ENCODE measurements at regions not wholly inside any gene's neighbourhood (a gene's known extent, or its start where the extent isn't known, plus 50 kb on each side); places are given as distances from the start of the nearest gene placed in this dataset.
"Not testable (repeated sequence)": the region's sequence is repeated elsewhere in the genome, so short reads cannot be mapped to it uniquely, and the experiment has no call there.

DNA sequence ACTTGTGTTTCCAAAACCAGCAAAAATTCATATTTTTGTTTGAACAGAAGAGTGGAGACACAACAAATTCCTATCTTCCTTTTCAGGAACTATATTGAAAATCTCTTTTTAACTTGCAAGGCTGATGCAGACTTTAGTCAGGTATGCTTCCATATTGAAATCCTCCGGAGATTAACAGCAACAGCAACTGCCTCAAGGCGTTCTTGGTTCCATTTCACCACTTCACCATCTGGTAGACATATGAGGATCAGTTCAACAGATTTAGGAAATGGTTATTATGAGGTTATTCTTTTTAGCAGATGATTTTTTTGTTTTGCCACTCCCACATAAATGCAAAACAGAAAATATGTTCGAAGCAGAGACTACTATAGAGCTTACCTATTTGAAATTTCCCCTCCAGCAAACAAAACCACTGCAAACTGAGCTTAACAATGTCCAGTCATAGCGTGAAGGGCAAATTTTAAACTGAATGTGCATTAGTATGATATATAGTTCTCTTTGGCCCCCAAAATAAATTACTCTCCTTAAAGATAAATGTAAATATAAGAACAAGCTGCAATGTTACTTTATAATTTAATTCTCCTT, 520.5 kb upstream of the ADGRB3 start:
- no peak for DNase-seq (ENCODE audit: extremely low spot score, unreplicated experiment)
- H3K4me1 Mint-ChIP-seq (ENCODE audit: unreplicated experiment): no peaks in the 10 kb centered on the region
- H3K4me3 Mint-ChIP-seq: no peak overlapping the region
- TF ChIP-seq, protein P1, sequence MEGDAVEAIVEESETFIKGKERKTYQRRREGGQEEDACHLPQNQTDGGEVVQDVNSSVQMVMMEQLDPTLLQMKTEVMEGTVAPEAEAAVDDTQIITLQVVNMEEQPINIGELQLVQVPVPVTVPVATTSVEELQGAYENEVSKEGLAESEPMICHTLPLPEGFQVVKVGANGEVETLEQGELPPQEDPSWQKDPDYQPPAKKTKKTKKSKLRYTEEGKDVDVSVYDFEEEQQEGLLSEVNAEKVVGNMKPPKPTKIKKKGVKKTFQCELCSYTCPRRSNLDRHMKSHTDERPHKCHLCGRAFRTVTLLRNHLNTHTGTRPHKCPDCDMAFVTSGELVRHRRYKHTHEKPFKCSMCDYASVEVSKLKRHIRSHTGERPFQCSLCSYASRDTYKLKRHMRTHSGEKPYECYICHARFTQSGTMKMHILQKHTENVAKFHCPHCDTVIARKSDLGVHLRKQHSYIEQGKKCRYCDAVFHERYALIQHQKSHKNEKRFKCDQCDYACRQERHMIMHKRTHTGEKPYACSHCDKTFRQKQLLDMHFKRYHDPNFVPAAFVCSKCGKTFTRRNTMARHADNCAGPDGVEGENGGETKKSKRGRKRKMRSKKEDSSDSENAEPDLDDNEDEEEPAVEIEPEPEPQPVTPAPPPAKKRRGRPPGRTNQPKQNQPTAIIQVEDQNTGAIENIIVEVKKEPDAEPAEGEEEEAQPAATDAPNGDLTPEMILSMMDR (conservative IDR thresholded peaks at IDR 0.05): no peak
- H3K27ac Mint-ChIP-seq: no peak overlapping the region
- no peaks in the 10 kb centered on the region for H3K36me3 Mint-ChIP-seq
- no peaks in the 10 kb centered on the region for H3K9me3 Mint-ChIP-seq
- no peaks in the 10 kb centered on the region for H3K27me3 Mint-ChIP-seq

DNA sequence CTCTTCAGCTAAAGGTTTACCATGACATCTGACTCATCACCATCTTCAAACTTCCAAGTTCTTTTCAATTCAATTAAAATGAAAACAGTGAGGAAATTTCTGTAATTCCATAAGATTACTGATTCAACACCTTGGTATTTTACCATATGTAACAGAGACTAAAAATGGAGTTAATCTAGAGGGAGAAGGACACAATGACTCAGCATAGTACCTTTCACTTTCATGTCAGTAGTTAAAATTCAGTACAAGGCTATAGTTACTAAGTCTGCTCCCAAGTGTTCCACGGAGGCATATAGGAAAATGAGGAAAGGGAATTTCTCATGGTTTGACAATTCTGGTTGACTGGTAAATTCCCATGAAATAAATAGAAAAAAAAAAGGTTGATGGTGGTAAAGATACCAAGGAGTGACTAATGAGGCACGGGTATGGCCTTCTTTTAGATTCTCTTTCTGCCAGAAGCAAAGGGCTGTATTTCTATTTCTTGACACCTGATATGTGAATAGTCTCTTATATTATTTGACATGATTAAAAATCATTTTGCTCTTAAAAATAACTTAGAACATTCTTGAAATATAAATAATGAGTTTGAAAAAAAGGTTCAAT, 526.7 kb upstream of the ADGRB3 start:
- no peaks in the 10 kb centered on the region for H3K27me3 Mint-ChIP-seq
- no peaks in the 10 kb centered on the region for H3K36me3 Mint-ChIP-seq
- H3K4me1 Mint-ChIP-seq (ENCODE audit: unreplicated experiment): no peaks in the 10 kb centered on the region
- no peak overlapping the region for H3K27ac Mint-ChIP-seq
- TF ChIP-seq, protein P1 (conservative IDR thresholded peaks at IDR 0.05): no peak
- no peaks in the 10 kb centered on the region for H3K9me3 Mint-ChIP-seq
- DNase-seq (ENCODE audit: extremely low spot score, unreplicated experiment): no peak
- no peak overlapping the region for H3K4me3 Mint-ChIP-seq

DNA sequence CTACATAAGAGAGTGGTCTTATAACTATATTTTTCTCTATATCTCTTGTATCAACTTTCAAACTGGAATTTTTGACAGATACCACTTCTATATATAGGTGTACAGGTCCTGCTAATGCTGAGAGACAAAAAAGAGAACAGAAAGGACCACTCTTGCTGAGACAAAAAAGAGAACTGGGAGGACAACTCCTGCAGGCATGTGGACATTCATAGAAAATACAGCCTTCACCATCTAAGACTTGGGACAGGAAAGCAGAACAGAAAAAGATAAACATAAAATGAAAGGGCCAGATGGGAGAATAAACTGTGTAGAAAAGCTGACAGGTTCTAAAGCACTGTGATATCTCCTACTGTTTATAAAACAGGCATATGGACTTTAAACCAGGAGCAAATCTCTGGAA, 541.0 kb upstream of the ADGRB3 start:
- TF ChIP-seq, protein P1 (conservative IDR thresholded peaks at IDR 0.05): no peak
- DNase-seq (ENCODE audit: extremely low spot score, unreplicated experiment): no peak
- Mint-ChIP-seq H3K36me3 (no peaks in the 10 kb centered on the region), H3K9me3 (no peaks in the 10 kb centered on the region), H3K27ac (no peak overlapping the region), H3K27me3 (no peaks in the 10 kb centered on the region), H3K4me1 (ENCODE audit: unreplicated experiment) (no peaks in the 10 kb centered on the region), H3K4me3 (no peak overlapping the region)

DNA sequence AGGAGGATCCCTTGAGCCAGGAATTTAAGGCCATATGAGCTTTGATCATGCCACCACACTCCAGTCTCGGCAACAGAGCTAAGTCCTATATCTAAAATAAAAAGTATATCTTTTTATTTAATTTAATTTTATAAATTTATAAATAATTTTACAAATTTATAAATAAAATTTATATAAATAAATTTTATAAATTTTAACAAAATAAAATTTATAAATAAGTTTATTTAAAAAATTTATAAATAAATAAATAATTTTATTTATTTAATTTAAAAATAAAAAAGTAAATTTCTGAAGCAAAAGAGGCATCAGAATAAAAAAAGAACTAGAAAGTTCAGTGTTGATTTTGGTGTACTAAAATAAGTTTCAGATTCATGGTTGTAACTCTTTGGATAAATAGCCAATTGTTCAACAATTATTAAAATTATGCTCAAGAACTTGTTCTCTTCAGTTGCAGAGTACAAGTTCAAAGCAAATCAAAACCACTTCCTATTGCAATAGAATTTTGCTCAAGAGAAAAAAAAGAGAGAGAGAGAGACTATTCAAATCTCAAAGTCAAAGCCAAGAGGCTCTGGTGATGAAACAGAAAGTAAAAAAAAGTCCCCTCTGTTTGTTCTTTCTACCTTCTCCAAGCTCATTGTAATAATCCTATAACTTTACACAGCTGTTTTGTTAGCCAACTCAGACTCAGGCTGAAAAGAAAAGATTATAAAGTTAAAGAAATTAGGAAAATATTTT, 547.5 kb upstream of the ADGRB3 start:
- no peak for DNase-seq (ENCODE audit: extremely low spot score, unreplicated experiment)
- no peaks in the 10 kb centered on the region for H3K4me1 Mint-ChIP-seq (ENCODE audit: unreplicated experiment)
- no peaks in the 10 kb centered on the region for H3K27me3 Mint-ChIP-seq
- H3K9me3 Mint-ChIP-seq: no peaks in the 10 kb centered on the region
- TF ChIP-seq, protein P1 (conservative IDR thresholded peaks at IDR 0.05): no peak
- H3K27ac Mint-ChIP-seq: no peak overlapping the region
- H3K36me3 Mint-ChIP-seq: no peaks in the 10 kb centered on the region
- no peak overlapping the region for H3K4me3 Mint-ChIP-seq

DNA sequence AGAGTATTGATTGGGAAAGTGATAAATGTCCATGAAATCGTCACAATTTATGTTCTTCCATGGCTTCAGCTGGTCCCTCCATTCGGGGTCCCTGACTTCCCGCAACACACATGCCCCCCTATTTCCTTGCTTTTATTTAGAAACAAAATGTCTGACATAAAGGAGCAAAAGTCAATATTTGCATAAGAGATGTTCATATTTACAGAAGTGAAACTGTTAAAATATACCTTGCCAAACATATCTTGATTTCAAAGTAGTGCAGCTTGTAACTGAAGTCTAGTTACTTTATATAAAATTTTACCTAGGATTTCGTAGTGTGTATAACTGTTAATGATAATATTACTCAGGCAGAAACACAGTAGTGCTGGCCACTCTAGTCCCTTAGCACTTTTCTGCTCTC, 548.9 kb upstream of the ADGRB3 start:
- Mint-ChIP-seq H3K36me3 (no peaks in the 10 kb centered on the region), H3K9me3 (no peaks in the 10 kb centered on the region), H3K4me3 (no peak overlapping the region), H3K27ac (no peak overlapping the region), H3K4me1 (ENCODE audit: unreplicated experiment) (no peaks in the 10 kb centered on the region), H3K27me3 (no peaks in the 10 kb centered on the region)
- no peak for DNase-seq (ENCODE audit: extremely low spot score, unreplicated experiment)
- TF ChIP-seq, protein P1 (conservative IDR thresholded peaks at IDR 0.05): no peak

DNA sequence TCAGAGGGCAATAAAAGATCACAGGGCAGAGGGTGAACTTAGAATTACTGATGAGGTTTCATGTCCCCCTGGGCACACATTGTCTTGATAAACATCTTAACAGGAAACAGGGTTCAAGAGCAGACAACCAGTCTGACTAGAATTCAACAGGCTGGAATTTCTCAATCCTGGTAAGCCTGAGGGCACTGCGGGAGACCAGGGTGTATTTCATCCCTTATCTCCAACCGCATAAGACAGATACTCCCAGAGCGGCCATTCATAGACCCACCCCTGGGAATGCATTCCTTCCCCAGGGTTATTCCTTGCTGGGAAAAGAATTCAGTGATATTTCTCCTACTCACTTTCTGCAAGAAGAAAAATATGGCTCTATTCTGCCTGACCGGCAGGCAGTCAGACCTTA, 549.5 kb upstream of the ADGRB3 start:
- H3K9me3 Mint-ChIP-seq; DNase-seq (ENCODE audit: extremely low spot score, unreplicated experiment); H3K4me1 Mint-ChIP-seq (ENCODE audit: unreplicated experiment); H3K4me3 Mint-ChIP-seq; H3K27me3 Mint-ChIP-seq; H3K36me3 Mint-ChIP-seq; H3K27ac Mint-ChIP-seq: not testable (repeated sequence)
